Muscle of arm (tissue), 1 donor: ENCODE measurements at regions not wholly inside any gene's neighbourhood (a gene's known extent, or its start where the extent isn't known, plus 50 kb on each side); places are given as distances from the start of the nearest gene placed in this dataset.
"Not testable (repeated sequence)": the region's sequence is repeated elsewhere in the genome, so short reads cannot be mapped to it uniquely, and the experiment has no call there.

ENCODE experiments used
- DNase-seq: peaks from one replicate; pipeline ENCODE4 v3.0.0-alpha.2; 2013

- no peak for DNase-seq
Measured at GRCh38 chr4:154032914-154033313, 244.0 kb upstream of the SFRP2 start.

- no peak for DNase-seq
Measured at GRCh38 chr4:154030746-154031145, 241.9 kb upstream of the SFRP2 start.

DNA sequence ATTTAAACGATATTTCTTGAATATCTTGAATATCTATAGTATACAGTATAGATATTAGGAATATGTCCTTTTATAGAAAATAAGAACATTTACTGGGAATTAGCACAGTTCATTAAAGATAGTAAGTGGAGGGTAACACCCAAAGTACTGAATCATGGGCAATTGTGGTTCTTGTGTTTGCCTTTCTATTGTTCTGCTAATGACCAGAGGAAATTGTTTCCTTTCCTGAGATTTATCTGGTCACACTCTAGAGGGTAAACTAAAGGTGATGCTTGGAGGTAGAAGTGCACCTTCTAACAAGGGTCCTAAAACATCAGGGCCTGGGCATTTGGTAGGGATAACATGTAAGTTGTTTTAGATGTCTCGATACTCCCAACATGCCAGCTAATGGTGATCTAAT, 241.3 kb upstream of the SFRP2 start:
- no peak for DNase-seq

DNA sequence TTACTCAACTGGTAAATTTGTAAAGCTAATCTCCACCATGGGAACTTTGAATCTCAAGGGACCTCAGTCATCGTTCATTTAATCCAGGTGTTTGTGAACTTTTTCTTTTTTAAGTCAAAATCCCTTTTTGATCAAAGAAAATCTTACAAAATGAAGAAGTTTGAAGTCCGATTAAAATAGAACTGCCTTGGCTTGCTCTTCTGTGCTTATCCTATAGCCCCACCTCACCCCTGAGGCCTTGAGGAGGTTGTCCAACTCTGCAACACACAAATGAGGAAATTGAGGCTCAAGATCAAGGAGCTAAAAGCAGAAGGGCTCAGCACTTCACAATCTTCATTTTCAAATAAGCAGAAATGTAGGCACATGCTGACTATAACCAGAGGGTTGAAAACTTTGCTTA, 240.3 kb upstream of the SFRP2 start:
- DNase-seq, result no peak

GRCh38 chr4:154025110-154025509, 236.2 kb upstream of the SFRP2 start:
- DNase-seq, result no peak

DNA sequence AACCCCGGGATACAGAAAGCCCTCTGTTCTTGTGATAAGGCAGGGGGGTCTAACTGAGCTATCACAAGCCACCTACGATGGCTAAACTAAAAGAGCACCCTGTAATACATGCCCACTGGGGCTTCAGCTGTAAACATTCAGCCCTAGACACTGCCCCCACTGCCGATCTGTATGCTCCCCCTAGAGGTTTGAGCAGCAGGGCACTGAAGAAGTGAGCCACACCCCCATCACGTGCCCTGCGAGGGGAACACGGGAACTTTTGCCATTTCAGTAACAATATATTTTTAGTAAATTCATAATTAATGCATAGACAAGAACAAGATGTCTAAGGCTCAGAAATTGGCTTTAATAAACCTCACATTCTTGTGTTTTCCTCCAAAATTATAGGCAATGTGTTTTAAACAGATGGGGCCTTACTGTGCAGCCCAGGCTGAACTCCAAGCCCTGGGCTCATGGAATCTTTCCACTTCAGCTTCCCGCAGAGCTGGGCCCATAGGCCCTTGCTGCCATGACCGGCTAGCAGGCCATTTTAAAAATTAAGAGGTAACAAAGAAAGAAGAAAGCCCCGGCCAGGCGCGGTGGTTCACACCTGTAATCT, 235.3 kb upstream of the SFRP2 start:
- DNase-seq, result no peak

DNA sequence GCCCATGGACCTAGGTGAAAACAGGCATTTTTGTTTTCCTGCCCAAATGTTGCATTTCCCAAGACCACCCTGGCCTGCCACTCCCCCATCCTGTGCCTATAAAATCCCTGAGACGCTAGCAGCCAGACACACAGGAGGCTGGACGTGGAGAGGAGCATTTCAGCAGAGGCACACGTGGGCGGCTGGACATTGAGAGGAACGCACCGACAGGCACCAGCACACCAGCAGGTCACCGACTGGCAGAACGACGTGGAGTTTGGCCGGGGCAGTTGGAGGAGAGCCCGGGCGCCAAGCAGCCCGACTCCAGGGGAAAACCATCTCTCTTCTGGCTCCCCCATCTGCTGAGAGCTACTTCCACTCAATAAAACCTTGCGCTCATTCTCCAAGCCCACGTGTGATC, 234.8 kb upstream of the SFRP2 start:
- DNase-seq, result not testable (repeated sequence)

DNA sequence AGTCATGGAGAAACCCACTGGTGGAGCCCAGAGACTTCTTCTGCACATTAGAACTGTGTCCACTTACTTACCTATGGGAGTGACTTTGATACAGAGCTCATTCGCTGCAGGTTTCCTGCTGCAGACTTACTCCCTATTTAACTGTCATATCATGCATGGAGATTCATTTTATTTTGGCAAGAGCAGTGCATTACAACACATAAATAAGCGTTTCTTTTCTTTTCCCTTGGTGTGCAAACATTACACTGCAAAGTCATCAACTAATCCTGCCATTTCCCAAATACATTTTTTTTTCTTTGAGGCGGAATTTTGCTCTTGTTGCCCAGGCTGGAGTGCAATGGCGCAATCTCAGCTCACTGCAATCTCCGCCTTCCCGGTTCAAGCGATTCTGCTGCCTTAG, 230.9 kb upstream of the SFRP2 start:
- DNase-seq, result no peak

- no peak for DNase-seq
Measured at GRCh38 chr4:154018659-154019058, 229.8 kb upstream of the SFRP2 start.

GRCh38 chr4:154015578-154015977, 226.7 kb upstream of the SFRP2 start:
- no peak for DNase-seq

GRCh38 chr4:154014407-154015321, 225.8 kb upstream of the SFRP2 start:
- peak; percentile 66 for DNase-seq

DNA sequence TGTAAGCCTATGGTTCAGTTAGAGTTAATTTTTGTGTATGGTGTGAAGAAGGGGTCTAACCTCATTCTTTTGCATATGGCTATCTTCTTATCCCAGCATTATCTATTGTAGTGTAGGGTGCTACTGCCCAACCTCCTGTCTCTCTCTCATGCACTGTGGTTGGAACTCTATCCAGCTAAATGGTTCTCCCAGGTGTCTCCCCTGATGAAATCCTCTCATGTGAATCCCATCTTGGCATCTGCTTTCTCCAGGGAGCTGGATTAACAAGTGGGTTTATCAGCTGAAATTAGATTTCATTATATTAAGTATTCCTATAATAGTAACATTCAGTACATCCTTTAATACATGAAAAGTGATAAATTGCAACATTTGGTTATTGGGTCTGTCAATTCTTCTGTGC, 224.7 kb upstream of the SFRP2 start:
- no peak for DNase-seq

- DNase-seq, result peak; percentile 90
Measured at GRCh38 chr4:154010371-154010770, 221.5 kb upstream of the SFRP2 start.

GRCh38 chr4:154009788-154010187, 220.9 kb upstream of the SFRP2 start:
- DNase-seq, result peak; percentile 59

DNA sequence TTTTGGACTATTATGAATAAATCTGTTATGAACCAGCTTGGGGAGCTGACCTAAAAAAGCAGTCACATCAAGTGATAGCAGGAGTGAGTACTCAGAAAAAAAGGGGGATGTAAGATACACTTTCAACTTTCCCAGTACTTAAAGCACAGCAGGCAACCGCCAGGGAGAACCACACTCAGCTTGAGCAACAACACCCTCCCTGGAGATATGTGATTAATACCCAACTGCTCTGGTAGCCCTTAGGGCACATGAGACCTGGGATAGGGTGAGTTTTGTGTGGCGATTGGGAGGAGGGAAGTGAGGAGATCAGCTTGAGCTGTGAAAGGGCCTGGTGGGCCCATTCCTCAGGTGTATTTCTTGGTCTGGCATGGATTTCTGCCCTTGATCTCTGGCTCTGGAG, 220.3 kb upstream of the SFRP2 start:
- DNase-seq, result no peak

DNA sequence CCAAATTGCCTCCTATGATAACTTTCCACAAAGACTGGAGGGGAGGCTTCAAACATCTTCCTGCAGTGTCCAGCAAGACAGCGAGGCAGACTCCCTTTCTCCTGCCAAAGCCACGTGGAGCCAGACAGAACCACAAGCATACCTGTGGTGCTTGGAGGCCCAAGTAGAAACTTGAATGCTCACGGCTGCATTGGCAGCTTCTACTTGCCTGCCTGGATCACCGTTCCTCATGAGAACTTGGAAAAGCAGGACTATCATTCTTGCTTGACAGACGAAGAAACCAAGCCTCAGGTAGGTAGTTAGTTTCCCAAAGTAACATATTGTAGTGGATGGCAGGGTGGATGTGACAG, 216.3 kb upstream of the SFRP2 start:
- no peak for DNase-seq

DNA sequence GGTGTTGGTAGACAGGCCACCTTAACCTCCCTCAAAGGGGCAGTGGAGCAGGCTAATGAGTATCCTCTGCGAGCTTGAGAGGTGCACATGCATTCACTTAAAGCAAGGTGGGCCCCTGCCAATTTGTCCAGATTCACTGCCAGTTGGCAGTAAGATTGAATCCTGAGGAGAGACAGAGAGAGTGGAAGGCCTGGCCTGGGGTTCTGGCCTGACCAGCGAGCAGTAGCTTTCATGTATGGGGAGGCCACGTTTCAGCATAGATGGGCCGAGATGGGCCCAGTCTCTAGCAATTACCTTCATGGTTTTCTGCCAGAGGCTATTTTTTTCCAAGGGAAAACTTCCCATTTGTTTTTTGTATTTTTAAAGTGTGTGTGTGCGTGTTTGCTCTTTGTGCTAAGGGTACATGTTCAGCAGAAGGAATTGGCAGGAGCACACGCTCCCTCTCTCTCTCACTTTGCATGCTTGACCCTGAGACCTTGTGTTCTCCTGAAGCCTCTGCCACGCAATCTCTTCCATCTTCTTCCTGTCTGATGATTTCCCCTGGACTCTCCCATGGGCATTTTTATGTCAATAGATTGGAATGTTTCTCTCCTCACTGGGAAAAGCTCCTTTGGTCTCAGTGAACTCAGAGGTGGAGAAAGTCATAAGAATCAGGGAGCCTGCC, 215.8 kb upstream of the SFRP2 start:
- DNase-seq, result peak; percentile 69

DNA sequence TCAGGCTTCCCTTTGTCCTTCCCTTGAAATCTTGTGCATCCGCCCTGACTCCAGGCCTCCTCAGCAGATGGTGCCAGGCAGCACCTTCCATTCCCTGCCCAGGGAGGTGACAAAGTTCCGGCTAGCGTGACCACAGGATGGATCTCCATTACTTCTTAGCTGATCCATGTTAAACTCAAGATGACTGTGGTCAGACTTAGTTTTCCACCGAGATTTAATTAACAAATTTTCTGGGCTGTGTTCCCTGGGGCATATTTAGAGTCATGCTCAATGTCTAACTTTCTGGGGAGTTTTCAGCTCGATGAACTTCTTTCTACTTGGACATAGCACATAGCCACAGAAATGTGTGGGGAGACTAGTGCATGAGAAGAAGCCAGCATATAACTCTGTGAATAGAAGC, 215.1 kb upstream of the SFRP2 start:
- DNase-seq, result no peak

DNA sequence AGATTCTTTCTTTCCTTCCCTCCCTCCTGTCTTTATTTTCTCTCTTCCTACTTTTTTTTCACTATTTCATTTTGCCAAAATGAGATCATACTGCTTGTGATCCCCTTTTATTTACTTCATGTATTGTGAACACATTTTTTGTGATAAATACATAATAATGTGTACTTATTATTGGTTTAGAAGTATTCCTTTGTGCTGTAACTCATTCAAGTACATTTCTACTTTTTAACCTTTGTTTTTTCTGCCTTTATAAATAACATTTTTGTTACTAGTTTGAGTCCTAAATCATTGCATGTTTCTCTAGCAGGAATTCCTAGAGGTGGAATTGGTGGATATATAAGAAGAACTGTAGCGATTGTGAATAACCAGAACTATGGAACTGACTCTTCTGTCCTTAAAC, 214.5 kb upstream of the SFRP2 start:
- DNase-seq, result no peak

DNA sequence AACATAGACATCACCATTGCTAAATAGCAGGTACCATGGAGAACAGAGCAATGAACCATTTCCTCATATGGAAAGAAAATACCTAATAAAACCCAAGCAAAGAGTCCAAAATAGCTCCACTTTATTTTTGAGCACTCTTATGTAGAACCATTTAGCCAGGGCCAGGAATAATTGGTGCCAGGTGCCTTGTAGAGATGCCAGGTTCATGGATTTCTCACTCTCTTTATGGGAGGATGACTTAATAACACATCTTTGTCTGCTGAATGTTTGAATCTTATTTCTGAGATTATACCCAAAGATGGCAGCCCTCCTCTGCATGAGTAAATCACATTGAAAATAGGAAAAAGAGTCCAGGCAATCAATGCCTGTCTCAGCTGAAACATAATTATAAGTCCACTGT, 212.3 kb upstream of the SFRP2 start:
- no peak for DNase-seq

GRCh38 chr4:153997516-153997915, 208.6 kb upstream of the SFRP2 start:
- DNase-seq, result no peak

DNA sequence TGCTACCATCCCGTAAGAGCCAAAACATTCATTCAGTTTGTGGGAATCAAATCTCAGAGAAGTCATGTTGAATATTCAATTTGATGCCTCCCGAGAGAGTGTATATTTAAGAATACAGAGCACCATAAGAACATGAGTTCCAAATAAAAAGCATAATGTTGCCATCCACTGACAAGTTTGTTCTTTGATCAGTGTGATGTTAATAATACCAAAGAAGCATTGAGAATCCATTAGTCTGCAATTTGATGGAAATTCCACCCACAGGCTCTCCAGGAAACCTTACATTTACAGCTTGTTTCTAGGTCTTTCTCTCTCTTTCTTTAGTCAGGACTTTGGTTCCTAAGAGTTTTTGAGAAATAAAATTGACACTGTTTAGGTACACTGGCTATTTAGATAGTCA, 200.6 kb upstream of the SFRP2 start:
- DNase-seq, result no peak
